ENCODE measurements at regions not wholly inside any gene's neighbourhood (a gene's known extent, or its start where the extent isn't known, plus 50 kb on each side); places are given as distances from the start of the nearest gene placed in this dataset.

DNA sequence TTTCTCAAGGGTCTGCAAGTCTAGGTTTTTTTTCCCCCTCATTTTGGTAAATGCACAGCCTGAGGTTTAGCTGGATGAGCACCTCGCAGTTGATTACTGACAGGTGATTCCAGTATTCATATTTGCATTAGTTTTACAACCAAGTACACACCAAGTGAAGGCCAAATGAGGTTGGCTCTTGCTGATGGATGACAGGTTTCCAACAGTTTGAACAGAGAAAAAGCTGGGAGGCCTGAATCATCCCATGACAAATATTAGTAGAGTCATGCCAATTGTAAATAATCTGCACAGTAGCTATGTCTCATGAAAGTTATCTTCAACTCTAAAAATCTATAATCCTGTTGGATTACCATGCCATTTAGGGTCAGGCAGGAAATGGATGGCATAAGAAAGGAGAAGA lies 399.8 kb downstream of the HTR7 start:
- no peak overlapping the region for H3K27ac ChIP-seq
- no peak overlapping the region for H3K4me3 ChIP-seq
- 33 to 38% methylated on average over 1 of the region's 1 CpG for WGBS, 2 donors
- H3K36me3 ChIP-seq (replicated peaks in 1 of 2; ENCODE audit: insufficient read depth in 1 of 2, low read depth in 2 of 2) = no peaks in the 10 kb centered on the region
- TF ChIP-seq POLR2A (IDR thresholded peaks at IDR 0.05) = no peak
- TF ChIP-seq, protein P1, sequence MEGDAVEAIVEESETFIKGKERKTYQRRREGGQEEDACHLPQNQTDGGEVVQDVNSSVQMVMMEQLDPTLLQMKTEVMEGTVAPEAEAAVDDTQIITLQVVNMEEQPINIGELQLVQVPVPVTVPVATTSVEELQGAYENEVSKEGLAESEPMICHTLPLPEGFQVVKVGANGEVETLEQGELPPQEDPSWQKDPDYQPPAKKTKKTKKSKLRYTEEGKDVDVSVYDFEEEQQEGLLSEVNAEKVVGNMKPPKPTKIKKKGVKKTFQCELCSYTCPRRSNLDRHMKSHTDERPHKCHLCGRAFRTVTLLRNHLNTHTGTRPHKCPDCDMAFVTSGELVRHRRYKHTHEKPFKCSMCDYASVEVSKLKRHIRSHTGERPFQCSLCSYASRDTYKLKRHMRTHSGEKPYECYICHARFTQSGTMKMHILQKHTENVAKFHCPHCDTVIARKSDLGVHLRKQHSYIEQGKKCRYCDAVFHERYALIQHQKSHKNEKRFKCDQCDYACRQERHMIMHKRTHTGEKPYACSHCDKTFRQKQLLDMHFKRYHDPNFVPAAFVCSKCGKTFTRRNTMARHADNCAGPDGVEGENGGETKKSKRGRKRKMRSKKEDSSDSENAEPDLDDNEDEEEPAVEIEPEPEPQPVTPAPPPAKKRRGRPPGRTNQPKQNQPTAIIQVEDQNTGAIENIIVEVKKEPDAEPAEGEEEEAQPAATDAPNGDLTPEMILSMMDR (IDR thresholded peaks at IDR 0.05) = no peak
- no peaks in the 10 kb centered on the region for H3K9me3 ChIP-seq
- H3K4me1 ChIP-seq = no peaks in the 10 kb centered on the region
- DNase-seq (no peak), ATAC-seq (no peak)
- H3K27me3 ChIP-seq = no peaks in the 10 kb centered on the region
- intact Hi-C loops (cut with DNase I) = no loop called here

DNA sequence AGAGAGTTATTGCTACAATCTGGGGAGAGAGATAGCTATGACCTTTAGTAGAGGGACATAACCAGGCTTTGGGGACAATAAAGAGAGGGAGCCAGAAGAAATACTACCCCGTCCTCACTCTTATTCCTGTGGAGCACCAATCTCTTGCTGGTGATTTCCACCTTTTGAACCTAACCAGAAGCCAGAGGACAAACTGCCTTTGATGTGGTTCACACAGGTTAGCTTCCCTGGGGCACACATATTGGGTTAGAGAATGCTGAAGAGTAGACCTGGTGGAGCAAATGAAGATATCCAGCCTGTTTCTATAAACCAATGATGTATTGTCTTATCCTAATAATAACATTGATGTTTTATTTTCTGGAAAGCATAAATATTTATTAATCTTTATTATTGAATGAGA lies 399.3 kb downstream of the HTR7 start:
- no peak for DNase-seq
- Histone ChIP-seq H3K36me3 (replicated peaks in 1 of 2; ENCODE audit: insufficient read depth in 1 of 2, low read depth in 2 of 2) (no peaks in the 10 kb centered on the region), H3K4me1 (no peaks in the 10 kb centered on the region), H3K4me3 (no peak overlapping the region), H3K27ac (no peak overlapping the region), H3K27me3 (no peaks in the 10 kb centered on the region), H3K9me3 (no peaks in the 10 kb centered on the region)
- intact Hi-C loops (cut with DNase I) = no loop called here
- WGBS, 2 donors = 18 to 28% methylated on average over 1 of the region's 1 CpG
- TF ChIP-seq POLR2A (IDR thresholded peaks at IDR 0.05) = no peak
- TF ChIP-seq, protein P1 (IDR thresholded peaks at IDR 0.05) = no peak
- ATAC-seq = no peak

DNA sequence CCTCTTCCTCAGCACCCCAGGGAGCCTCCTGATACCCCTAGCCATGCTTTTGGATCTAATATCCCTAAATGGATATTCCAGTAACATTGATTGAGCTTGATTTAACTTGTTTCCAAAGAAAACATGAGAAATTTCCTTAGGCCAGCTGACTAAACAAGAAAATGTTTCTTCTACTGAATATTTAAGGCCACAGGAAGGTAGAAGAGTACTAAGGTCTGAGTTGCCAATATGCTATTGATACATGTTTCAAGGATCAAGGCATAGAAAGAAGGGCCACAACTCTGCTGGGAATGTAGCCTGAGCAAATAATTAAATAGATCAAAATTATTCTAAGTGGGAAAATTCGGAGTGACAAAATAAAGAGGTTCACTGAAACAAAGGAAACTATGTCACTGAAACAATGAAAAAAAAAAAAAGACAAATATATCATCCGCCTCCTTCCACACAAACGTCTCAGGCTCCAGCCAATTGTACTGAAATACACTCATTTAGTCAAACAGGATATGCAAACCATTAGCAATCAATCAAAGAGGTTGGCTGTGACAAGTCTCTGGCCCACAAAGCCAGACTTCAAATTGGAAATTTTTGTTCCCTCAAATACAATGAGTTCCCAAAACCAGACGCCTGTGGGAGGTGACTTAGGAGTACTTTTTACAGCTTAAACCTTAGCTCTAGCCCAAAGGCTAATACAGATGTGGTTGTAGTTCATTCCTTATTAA lies 396.2 kb downstream of the HTR7 start:
- H3K27ac ChIP-seq = no peak overlapping the region
- no peaks in the 10 kb centered on the region for H3K27me3 ChIP-seq
- intact Hi-C loops (cut with DNase I) = no loop called here
- H3K9me3 ChIP-seq = no peaks in the 10 kb centered on the region
- DNase-seq (no peak), ATAC-seq (no peak)
- TF ChIP-seq, protein P1 (IDR thresholded peaks at IDR 0.05) = no peak
- no peak for TF ChIP-seq POLR2A (IDR thresholded peaks at IDR 0.05)
- no peaks in the 10 kb centered on the region for H3K36me3 ChIP-seq (replicated peaks in 1 of 2; ENCODE audit: insufficient read depth in 1 of 2, low read depth in 2 of 2)
- 25 to 28% methylated on average over 4 of the region's 4 CpGs for WGBS, 2 donors
- no peaks in the 10 kb centered on the region for H3K4me1 ChIP-seq
- no peak overlapping the region for H3K4me3 ChIP-seq

DNA sequence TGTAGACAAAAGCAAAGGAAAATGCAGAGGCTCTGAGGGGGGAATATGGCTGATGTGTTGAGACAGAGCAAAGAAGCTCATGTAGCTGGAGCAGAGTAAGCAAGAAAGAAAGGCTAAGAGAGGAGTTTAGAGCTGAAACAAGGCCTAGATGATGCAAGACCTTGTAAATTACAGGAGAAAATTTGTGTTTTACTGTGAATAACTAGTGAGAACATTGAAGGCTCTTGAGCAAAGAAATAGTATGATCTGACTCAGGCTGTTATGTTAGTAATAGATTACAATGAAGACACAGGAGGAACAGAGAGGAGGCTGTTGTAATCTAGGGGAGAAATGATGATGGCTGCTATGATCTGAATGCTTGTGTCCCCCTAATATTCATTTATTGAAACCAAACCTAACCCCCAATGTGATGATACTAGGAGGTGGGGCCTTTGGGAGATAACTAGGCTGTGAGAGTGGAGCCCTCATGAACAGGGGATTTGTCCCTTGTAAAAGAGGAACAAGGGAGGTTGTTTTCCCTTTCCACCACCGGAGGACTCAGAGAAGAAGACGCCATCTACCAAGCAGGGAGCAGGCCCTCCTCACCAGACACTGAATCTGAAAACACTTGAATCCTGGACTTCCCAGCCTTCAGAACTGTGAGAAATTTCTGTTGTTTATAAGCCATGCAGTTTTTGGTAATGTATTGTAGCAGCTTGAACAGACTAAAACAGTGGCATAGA lies 394.9 kb downstream of the HTR7 start:
- TF ChIP-seq POLR2A (IDR thresholded peaks at IDR 0.05) = no peak
- TF ChIP-seq, protein P1 (IDR thresholded peaks at IDR 0.05) = no peak
- ATAC-seq (no peak), DNase-seq (no peak)
- Histone ChIP-seq H3K4me3 (no peak overlapping the region), H3K4me1 (no peaks in the 10 kb centered on the region), H3K36me3 (replicated peaks in 1 of 2; ENCODE audit: insufficient read depth in 1 of 2, low read depth in 2 of 2) (no peaks in the 10 kb centered on the region), H3K27me3 (no peaks in the 10 kb centered on the region), H3K27ac (no peak overlapping the region), H3K9me3 (no peaks in the 10 kb centered on the region)
- 78 to 88% methylated on average over 2 of the region's 2 CpGs for WGBS, 2 donors
- intact Hi-C loops (cut with DNase I) = no loop called here

Data from body of pancreas (tissue), 4 donors.